K562 (cell line): ENCODE measurements at regions not wholly inside any gene's neighbourhood (a gene's known extent, or its start where the extent isn't known, plus 50 kb on each side); places are given as distances from the start of the nearest gene placed in this dataset.

ENCODE experiments used
- REST ChIP-seq, 2 experiments: fragments of 450-650 bp; formaldehyde crosslinking in 1 of 2; IDR thresholded peaks; 2 replicates each; pipeline versions ENCODE4 v1.4.0 to v1.6.1; 2014 to 2020; ENCODE audit warnings: mild to moderate bottlenecking in 2 of 2, borderline replicate concordance in 1 of 2, low read depth in 1 of 2

DNA sequence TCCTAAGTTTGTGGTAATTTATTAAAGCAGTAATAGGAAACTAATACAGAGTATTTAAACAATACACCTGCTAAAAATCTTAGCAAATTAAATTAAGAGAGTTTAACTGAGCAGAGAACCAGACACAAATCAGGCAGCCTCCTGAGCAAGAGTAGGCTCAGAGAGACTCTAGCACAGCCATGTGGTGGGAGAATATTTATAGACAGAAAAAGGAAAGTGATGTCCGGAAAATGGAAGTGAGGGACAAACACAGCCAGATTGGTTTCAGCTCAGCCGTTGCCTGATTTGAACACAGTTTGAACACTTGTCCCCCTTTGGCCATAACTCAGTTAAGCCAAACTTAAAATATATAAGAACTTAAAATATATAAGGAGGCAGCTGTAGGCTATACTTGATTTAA is 192.6 kb upstream of the PSMD7 start (continued):
- no peak for TF ChIP-seq REST (IDR thresholded peaks at IDR 0.05; ENCODE audit: borderline replicate concordance)
- no peak for TF ChIP-seq REST (CRISPR knock-in tag; IDR thresholded peaks at IDR 0.05; ENCODE audit: low read depth)
